MM.1S (cell line): ENCODE measurements at regions not wholly inside any gene's neighbourhood (a gene's known extent, or its start where the extent isn't known, plus 50 kb on each side); places are given as distances from the start of the nearest gene placed in this dataset.

Experiments used
- DNase-seq: peaks from one replicate; pipeline ENCODE4 v3.0.0-alpha.2; 2015
- H2AFZ ChIP-seq: fragments of 300-600 bp; sonication (generic); 2 replicates; pipeline ENCODE4 v1.6.0; 2016; ENCODE audit warnings: antibody characterized with exemption, low read length
- H3F3A ChIP-seq: fragments of 300-600 bp; sonication (generic); 2 replicates; pipeline ENCODE4 v1.6.1; 2016; ENCODE audit warnings: mild to moderate bottlenecking, antibody characterized with exemption, low read length, moderate library complexity, mixed read lengths; ENCODE audit not compliant: insufficient read depth
- H3K27ac ChIP-seq: fragments of 300-600 bp; sonication (generic); 2 replicates; pipeline ENCODE4 v1.5.1; 2016; ENCODE audit warnings: mild to moderate bottlenecking, low read length
- H3K27me3 ChIP-seq: fragments of 300-600 bp; sonication (generic); replicated peaks from 2 replicates; pipeline ENCODE4 v1.6.0; 2016; ENCODE audit warnings: low read length; ENCODE audit not compliant: insufficient read depth
- H3K36me3 ChIP-seq: fragments of 300-600 bp; sonication (generic); replicated peaks from 2 replicates; pipeline ENCODE4 v1.6.1; 2016; ENCODE audit warnings: mild to moderate bottlenecking, low read length, mixed read lengths; ENCODE audit not compliant: insufficient read depth
- H3K4me1 ChIP-seq: fragments of 300-600 bp; sonication (generic); 2 replicates; pipeline ENCODE4 v1.6.1; 2016; ENCODE audit warnings: low read length, mixed read lengths
- H3K4me2 ChIP-seq: fragments of 300-600 bp; sonication (generic); 2 replicates; pipeline ENCODE4 v1.6.0; 2016; ENCODE audit warnings: low read depth, low read length
- H3K4me3 ChIP-seq: fragments of 300-600 bp; sonication (generic); 2 replicates; pipeline ENCODE4 v1.5.1; 2016; ENCODE audit warnings: low read length, mixed read lengths
- H3K79me2 ChIP-seq: fragments of 300-600 bp; sonication (generic); 2 replicates; pipeline ENCODE4 v1.6.1; 2016; ENCODE audit warnings: mixed run types, low read length, mixed read lengths
- H3K9ac ChIP-seq: fragments of 300-600 bp; sonication (generic); 2 replicates; pipeline ENCODE4 v1.6.1; 2016; ENCODE audit warnings: low read length, mixed read lengths
- H3K9me2 ChIP-seq: fragments of 300-600 bp; sonication (generic); replicated peaks from 2 replicates; pipeline ENCODE4 v1.6.1; 2016; ENCODE audit warnings: mild to moderate bottlenecking, low read length, mixed read lengths; ENCODE audit not compliant: insufficient read depth
- H3K9me3 ChIP-seq: fragments of 300-600 bp; sonication (generic); replicated peaks from 2 replicates; pipeline ENCODE4 v1.6.1; 2016; ENCODE audit warnings: mild to moderate bottlenecking, low read length, mixed read lengths; ENCODE audit not compliant: insufficient read depth
- H4K20me1 ChIP-seq: fragments of 300-600 bp; sonication (generic); 2 replicates; pipeline ENCODE4 v1.6.1; 2016; ENCODE audit warnings: mild to moderate bottlenecking, low read length, moderate library complexity, mixed read lengths; ENCODE audit not compliant: insufficient read depth
- CTCF ChIP-seq: fragments of 300-600 bp; sonication (generic); IDR thresholded peaks from 2 replicates; pipeline ENCODE4 v1.5.1; 2016; ENCODE audit warnings: antibody characterized with exemption, low read length, mixed read lengths
- EZH2 ChIP-seq: fragments of 300-600 bp; sonication (generic); optimal IDR thresholded peaks from 2 replicates; pipeline ENCODE3; 2017; ENCODE audit warnings: low read depth, mild to moderate bottlenecking, antibody characterized with exemption, low read length, mixed read lengths
- EZH2phosphoT487 ChIP-seq: fragments of 300-600 bp; sonication (generic); IDR thresholded peaks from 2 replicates; pipeline ENCODE4 v1.6.1; 2018; ENCODE audit warnings: antibody characterized with exemption, low read length

GRCh38 chr11:71339396-71339881 lies 87.1 kb upstream of the SHANK2 start:
- H3F3A ChIP-seq, result no peaks in the 10 kb centered on the region
- no peaks in the 10 kb centered on the region for H3K79me2 ChIP-seq
- H3K36me3 ChIP-seq, result no peaks in the 10 kb centered on the region
- no peak overlapping the region for H3K27ac ChIP-seq
- no peak overlapping the region for H2AFZ ChIP-seq
- H3K4me2 ChIP-seq, result no peak overlapping the region
- H3K27me3 ChIP-seq, result peaks cover 81% of the 10 kb centered on the region
- H4K20me1 ChIP-seq, result no peaks in the 10 kb centered on the region
- no peaks in the 10 kb centered on the region for H3K4me1 ChIP-seq
- no peaks in the 10 kb centered on the region for H3K9me2 ChIP-seq
- no peak overlapping the region for H3K4me3 ChIP-seq
- H3K9ac ChIP-seq, result no peak overlapping the region
- H3K9me3 ChIP-seq, result no peaks in the 10 kb centered on the region
- DNase-seq, result no peak
- TF ChIP-seq EZH2phosphoT487 (no peak), EZH2 (no peak), CTCF (no peak)

- H4K20me1 ChIP-seq, result no peaks in the 10 kb centered on the region
- H2AFZ ChIP-seq, result no peak overlapping the region
Measured at GRCh38 chr11:71338801-71339395, 86.5 kb upstream of the SHANK2 start.

GRCh38 chr11:71336996-71337754 lies 84.8 kb upstream of the SHANK2 start:
- Histone ChIP-seq H3K9ac (no peak overlapping the region), H3K36me3 (no peaks in the 10 kb centered on the region), H3F3A (no peaks in the 10 kb centered on the region), H3K4me2 (no peak overlapping the region), H3K4me3 (no peak overlapping the region), H3K9me2 (no peaks in the 10 kb centered on the region), H3K27me3 (peaks cover 71% of the 10 kb centered on the region), H3K27ac (no peak overlapping the region), H3K9me3 (no peaks in the 10 kb centered on the region), H3K79me2 (no peaks in the 10 kb centered on the region), H4K20me1 (no peaks in the 10 kb centered on the region), H3K4me1 (no peaks in the 10 kb centered on the region), H2AFZ (no peak overlapping the region)
- no peak for TF ChIP-seq EZH2phosphoT487
- TF ChIP-seq EZH2, result no peak
- TF ChIP-seq CTCF, result no peak
- no peak for DNase-seq

More at GRCh38 chr11:71338801-71339395, 86.5 kb upstream of the SHANK2 start:
- Histone ChIP-seq H3K4me1 (no peaks in the 10 kb centered on the region), H3K36me3 (no peaks in the 10 kb centered on the region), H3K4me2 (no peak overlapping the region), H3K27me3 (peaks cover 76% of the 10 kb centered on the region), H3K9me3 (no peaks in the 10 kb centered on the region), H3K27ac (no peak overlapping the region), H3F3A (no peaks in the 10 kb centered on the region), H3K9ac (no peak overlapping the region), H3K9me2 (no peaks in the 10 kb centered on the region), H3K4me3 (no peak overlapping the region), H3K79me2 (no peaks in the 10 kb centered on the region)
- DNase-seq, result no peak
- TF ChIP-seq EZH2, result no peak
- TF ChIP-seq EZH2phosphoT487, result no peak
- no peak for TF ChIP-seq CTCF
